Activated CD4-positive, alpha-beta T cell treated with anti-CD3 and anti-CD28 coated beads, Interleukin-2, amount 10 ng/mL, durations not matched to agents 7 days and 5 days (primary cell): ENCODE measurements at regions not wholly inside any gene's neighbourhood (a gene's known extent, or its start where the extent isn't known, plus 50 kb on each side); places are given as distances from the start of the nearest gene placed in this dataset.
"Not testable (repeated sequence)": the region's sequence is repeated elsewhere in the genome, so short reads cannot be mapped to it uniquely, and the experiment has no call there.

Experiments used
- CTCF ChIA-PET: fragments of 350-600 bp; sonication (Branson Sonifier 250); formaldehyde crosslinking; loops from one replicate; lab custom pipeline; 2021; ENCODE audit warnings: antibody characterized with exemption; lab: Charles Lee
- POLR2A ChIA-PET: fragments of 350-600 bp; sonication (Branson Sonifier 250); formaldehyde crosslinking; loops from one replicate; lab custom pipeline; 2021; ENCODE audit warnings: antibody characterized with exemption; lab: Charles Lee
- DNase-seq: peaks from one replicate; pipeline ENCODE4 v3.0.0-alpha.2; 2020
- H3K27ac Mint-ChIP-seq: one replicate; pipeline ENCODE4 v1.8.0; 2021; ENCODE audit warnings: mild to moderate bottlenecking, moderate library complexity, mixed read lengths
- H3K27me3 Mint-ChIP-seq: one replicate; pipeline ENCODE4 v1.8.0; 2021; ENCODE audit warnings: mixed read lengths
- H3K36me3 Mint-ChIP-seq: one replicate; pipeline ENCODE4 v1.8.0; 2021; ENCODE audit warnings: low read depth, mixed read lengths
- H3K4me1 Mint-ChIP-seq: one replicate; pipeline ENCODE4 v1.8.0; 2021; ENCODE audit warnings: mixed read lengths
- H3K4me3 Mint-ChIP-seq: one replicate; pipeline ENCODE4 v1.8.0; 2021; ENCODE audit warnings: mild to moderate bottlenecking, moderate library complexity, mixed read lengths
- H3K9me3 Mint-ChIP-seq: one replicate; pipeline ENCODE4 v1.8.0; 2021; ENCODE audit warnings: mixed read lengths

- no peak overlapping the region for H3K27ac Mint-ChIP-seq
- CTCF ChIA-PET, result no interaction called here
- H3K9me3 Mint-ChIP-seq, result peaks cover 10% of the 10 kb centered on the region
- POLR2A ChIA-PET, result no interaction called here
- H3K27me3 Mint-ChIP-seq, result no peaks in the 10 kb centered on the region
- no peaks in the 10 kb centered on the region for H3K4me1 Mint-ChIP-seq
- no peaks in the 10 kb centered on the region for H3K36me3 Mint-ChIP-seq
- H3K4me3 Mint-ChIP-seq, result no peak overlapping the region
- no peak for DNase-seq
Observed at GRCh38 chr13:54004026-54004699, 975.5 kb downstream of the OLFM4 start.

- POLR2A ChIA-PET, result no interaction called here
- no peak for DNase-seq
- no peaks in the 10 kb centered on the region for H3K4me1 Mint-ChIP-seq
- no peak overlapping the region for H3K4me3 Mint-ChIP-seq
- CTCF ChIA-PET, result no interaction called here
- H3K27ac Mint-ChIP-seq, result no peak overlapping the region
- no peaks in the 10 kb centered on the region for H3K27me3 Mint-ChIP-seq
- H3K9me3 Mint-ChIP-seq, result peaks cover 13% of the 10 kb centered on the region
- no peaks in the 10 kb centered on the region for H3K36me3 Mint-ChIP-seq
Observed at GRCh38 chr13:54016542-54016941, 987.9 kb downstream of the OLFM4 start.

GRCh38 chr13:54018485-54018884, 989.9 kb downstream of the OLFM4 start:
- no peaks in the 10 kb centered on the region for H3K36me3 Mint-ChIP-seq
- peaks cover 15% of the 10 kb centered on the region for H3K9me3 Mint-ChIP-seq
- ChIA-PET POLR2A (no interaction called here), CTCF (no interaction called here)
- no peak overlapping the region for H3K27ac Mint-ChIP-seq
- no peaks in the 10 kb centered on the region for H3K27me3 Mint-ChIP-seq
- no peaks in the 10 kb centered on the region for H3K4me1 Mint-ChIP-seq
- H3K4me3 Mint-ChIP-seq, result no peak overlapping the region
- no peak for DNase-seq

GRCh38 chr13:54029226-54029625, 1000.6 kb downstream of the OLFM4 start:
- Mint-ChIP-seq H3K4me1 (no peaks in the 10 kb centered on the region), H3K27ac (no peak overlapping the region), H3K27me3 (no peaks in the 10 kb centered on the region), H3K4me3 (no peak overlapping the region), H3K36me3 (no peaks in the 10 kb centered on the region), H3K9me3 (peaks cover 14% of the 10 kb centered on the region)
- no peak for DNase-seq
- CTCF ChIA-PET, result no interaction called here
- POLR2A ChIA-PET, result no interaction called here

GRCh38 chr13:54029720-54030119, 1001.1 kb downstream of the OLFM4 start:
- CTCF ChIA-PET, result no interaction called here

GRCh38 chr13:54033323-54033861, 1004.8 kb downstream of the OLFM4 start:
- Mint-ChIP-seq H3K9me3 (peaks cover 12% of the 10 kb centered on the region), H3K4me1 (no peaks in the 10 kb centered on the region), H3K27me3 (no peaks in the 10 kb centered on the region), H3K36me3 (no peaks in the 10 kb centered on the region), H3K4me3 (no peak overlapping the region), H3K27ac (no peak overlapping the region)
- no peak for DNase-seq
- ChIA-PET POLR2A (no interaction called here), CTCF (no interaction called here)

More at GRCh38 chr13:54029720-54030119, 1001.1 kb downstream of the OLFM4 start:
- no peak overlapping the region for H3K27ac Mint-ChIP-seq
- no peak for DNase-seq
- no peaks in the 10 kb centered on the region for H3K27me3 Mint-ChIP-seq
- POLR2A ChIA-PET, result no interaction called here
- H3K36me3 Mint-ChIP-seq, result no peaks in the 10 kb centered on the region
- H3K4me3 Mint-ChIP-seq, result no peak overlapping the region
- H3K9me3 Mint-ChIP-seq, result peaks cover 12% of the 10 kb centered on the region
- H3K4me1 Mint-ChIP-seq, result no peaks in the 10 kb centered on the region

GRCh38 chr13:54034047-54034446, 1005.4 kb downstream of the OLFM4 start:
- CTCF ChIA-PET, result no interaction called here
- no peaks in the 10 kb centered on the region for H3K27me3 Mint-ChIP-seq
- no peak overlapping the region for H3K27ac Mint-ChIP-seq
- POLR2A ChIA-PET, result no interaction called here
- DNase-seq, result no peak
- no peak overlapping the region for H3K4me3 Mint-ChIP-seq
- no peaks in the 10 kb centered on the region for H3K4me1 Mint-ChIP-seq
- H3K36me3 Mint-ChIP-seq, result no peaks in the 10 kb centered on the region
- peaks cover 12% of the 10 kb centered on the region for H3K9me3 Mint-ChIP-seq

- H3K27me3 Mint-ChIP-seq, H3K9me3 Mint-ChIP-seq, H3K36me3 Mint-ChIP-seq, H3K4me1 Mint-ChIP-seq, H3K4me3 Mint-ChIP-seq, H3K27ac Mint-ChIP-seq, CTCF ChIA-PET, POLR2A ChIA-PET, DNase-seq: not testable (repeated sequence)
Observed at GRCh38 chr13:54057416-54057815, 1028.8 kb downstream of the OLFM4 start.

- H3K4me3 Mint-ChIP-seq, CTCF ChIA-PET, H3K27ac Mint-ChIP-seq, H3K27me3 Mint-ChIP-seq, H3K36me3 Mint-ChIP-seq, DNase-seq, POLR2A ChIA-PET, H3K4me1 Mint-ChIP-seq: not testable (repeated sequence)
- peaks cover 31% of the 10 kb centered on the region for H3K9me3 Mint-ChIP-seq
Observed at GRCh38 chr13:54069958-54070357, 1041.3 kb downstream of the OLFM4 start.

GRCh38 chr13:54077569-54077968, 1049.0 kb downstream of the OLFM4 start:
- Mint-ChIP-seq H3K4me3 (no peak overlapping the region), H3K27me3 (no peaks in the 10 kb centered on the region), H3K36me3 (no peaks in the 10 kb centered on the region), H3K9me3 (no peaks in the 10 kb centered on the region), H3K27ac (no peak overlapping the region), H3K4me1 (no peaks in the 10 kb centered on the region)
- no peak for DNase-seq
- ChIA-PET POLR2A (no interaction called here), CTCF (no interaction called here)

GRCh38 chr13:54078271-54078870, 1049.8 kb downstream of the OLFM4 start:
- no peak overlapping the region for H3K4me3 Mint-ChIP-seq
- no peaks in the 10 kb centered on the region for H3K4me1 Mint-ChIP-seq
- CTCF ChIA-PET, result no interaction called here
- H3K9me3 Mint-ChIP-seq, result no peaks in the 10 kb centered on the region
- DNase-seq, result no peak
- H3K36me3 Mint-ChIP-seq, result no peaks in the 10 kb centered on the region
- H3K27ac Mint-ChIP-seq, result no peak overlapping the region
- H3K27me3 Mint-ChIP-seq, result no peaks in the 10 kb centered on the region
- POLR2A ChIA-PET, result no interaction called here

- H3K36me3 Mint-ChIP-seq, DNase-seq, H3K4me3 Mint-ChIP-seq, H3K27ac Mint-ChIP-seq, H3K4me1 Mint-ChIP-seq, POLR2A ChIA-PET, CTCF ChIA-PET, H3K27me3 Mint-ChIP-seq: not testable (repeated sequence)
- H3K9me3 Mint-ChIP-seq, result peaks cover 12% of the 10 kb centered on the region
Observed at GRCh38 chr13:54082309-54082708, 1053.7 kb downstream of the OLFM4 start.

- Mint-ChIP-seq H3K4me3 (no peak overlapping the region), H3K9me3 (peaks cover 7% of the 10 kb centered on the region), H3K36me3 (no peaks in the 10 kb centered on the region), H3K4me1 (no peaks in the 10 kb centered on the region), H3K27ac (no peak overlapping the region), H3K27me3 (no peaks in the 10 kb centered on the region)
- ChIA-PET CTCF (no interaction called here), POLR2A (no interaction called here)
- no peak for DNase-seq
Observed at GRCh38 chr13:54091884-54092283, 1063.3 kb downstream of the OLFM4 start.

- H3K4me3 Mint-ChIP-seq, result no peak overlapping the region
- no peak overlapping the region for H3K27ac Mint-ChIP-seq
- CTCF ChIA-PET, result no interaction called here
- H3K36me3 Mint-ChIP-seq, result no peaks in the 10 kb centered on the region
- H3K27me3 Mint-ChIP-seq, result no peaks in the 10 kb centered on the region
- DNase-seq, result no peak
- H3K9me3 Mint-ChIP-seq, result peaks cover 7% of the 10 kb centered on the region
- H3K4me1 Mint-ChIP-seq, result no peaks in the 10 kb centered on the region
- POLR2A ChIA-PET, result no interaction called here
Observed at GRCh38 chr13:54092686-54093085, 1064.1 kb downstream of the OLFM4 start.
